GM12878 (cell line): ENCODE measurements at regions not wholly inside any gene's neighbourhood (a gene's known extent, or its start where the extent isn't known, plus 50 kb on each side); places are given as distances from the start of the nearest gene placed in this dataset.

Source experiments
- ATAC-seq: fragments of 200-7000 bp; cut with Tn5 transposase; 3 replicates; pipeline ENCODE4 v1.9.1; 2020; ENCODE audit warnings: mild to moderate bottlenecking, moderate library complexity
- BruUV-seq: library from RNA; stranded (reverse); fragments of 400-500 nt; replicated peaks from 2 replicates; lab custom pipeline; 2021; lab: Mats Ljungman, UMichigan
- CTCF ChIA-PET: fragments of 300-600 bp; sonication (Branson Sonifier 250); formaldehyde crosslinking; extraction: SDS; loops from one replicate; lab custom pipeline; 2021; ENCODE audit warnings: inconsistent platforms; lab: Yijun Ruan, JAX
- POLR2A ChIA-PET: fragments of 350-600 bp; formaldehyde crosslinking; extraction: SDS; loops from one replicate; lab custom pipeline; 2021; ENCODE audit warnings: inconsistent platforms; lab: Charles Lee
- RAD21 ChIA-PET: fragments of 300-600 bp; sonication (Branson Sonifier 250); formaldehyde crosslinking; loops from one replicate; lab custom pipeline; 2023; ENCODE audit warnings: antibody characterized with exemption; ENCODE audit not compliant: unreplicated experiment; lab: Charles Lee
- SMC1A ChIA-PET: fragments of 300-600 bp; sonication (Branson Sonifier 250); formaldehyde crosslinking; loops from one replicate; lab custom pipeline; 2023; ENCODE audit not compliant: unreplicated experiment, uncharacterized antibody; lab: Charles Lee
- DNase-seq: peaks from one replicate; pipeline ENCODE4 v3.0.0-alpha.2; 2011; ENCODE audit warnings: low read depth, low spot score
- FAIRE-seq: peaks from 3 replicates; lab custom pipeline; 2011; peaks lifted over from hg19 to GRCh38; lab: Jason Lieb, UNC
- H2AFZ ChIP-seq: 2 replicates; pipeline ENCODE4 v1.6.0; 2011; ENCODE audit warnings: low read depth, low read length, control low read depth; ENCODE audit not compliant: control insufficient read depth
- H3K27ac ChIP-seq: 2 replicates; pipeline ENCODE4 v1.5.1; 2011; ENCODE audit warnings: control low read depth; ENCODE audit not compliant: control insufficient read depth, insufficient read depth
- H3K27me3 ChIP-seq, 2 experiments: replicated peaks in 1 of 2; 2 replicates each; pipeline versions ENCODE4 v1.6.0 to v1.6.1; 2011; ENCODE audit warnings: low read length in 1 of 2; ENCODE audit not compliant: control insufficient read depth in 2 of 2, insufficient read depth in 2 of 2
- H3K36me3 ChIP-seq, 2 experiments: 2 replicates each; pipeline ENCODE4 v1.5.1; 2011; ENCODE audit warnings: low read length in 1 of 2; ENCODE audit not compliant: control insufficient read depth in 2 of 2, insufficient read depth in 2 of 2
- H3K4me1 ChIP-seq: 2 replicates; pipeline ENCODE4 v1.6.1; 2011; ENCODE audit warnings: mild to moderate bottlenecking, low read length, moderate library complexity, mixed read lengths; ENCODE audit not compliant: control insufficient read depth, insufficient read depth
- H3K4me2 ChIP-seq: 2 replicates; pipeline ENCODE4 v1.6.0; 2011; ENCODE audit warnings: control low read depth; ENCODE audit not compliant: control insufficient read depth, insufficient read depth
- H3K4me3 ChIP-seq: fragments of 200-600 bp; sonication (generic); 2 replicates; pipeline ENCODE4 v1.5.1; 2016
- H3K79me2 ChIP-seq: 2 replicates; pipeline ENCODE4 v1.6.0; 2011; ENCODE audit warnings: low read length; ENCODE audit not compliant: control insufficient read depth, insufficient read depth
- H3K9ac ChIP-seq: 2 replicates; pipeline ENCODE4 v1.8.0; 2011; ENCODE audit warnings: low read length, control low read depth, mixed read lengths; ENCODE audit not compliant: control insufficient read depth, insufficient read depth
- H3K9me3 ChIP-seq: replicated peaks from 3 replicates; pipeline ENCODE4 v1.5.1; 2011; ENCODE audit warnings: mild to moderate bottlenecking, low read length; ENCODE audit not compliant: control insufficient read depth, insufficient read depth
- H4K20me1 ChIP-seq: 2 replicates; pipeline ENCODE4 v1.6.0; 2011; ENCODE audit not compliant: control insufficient read depth, insufficient read depth
- BACH1 ChIP-seq: fragments of 450-650 bp; IDR thresholded peaks from 2 replicates; pipeline ENCODE4 v1.6.1; 2017; ENCODE audit warnings: mild to moderate bottlenecking, borderline replicate concordance
- CHD4 ChIP-seq: fragments of 200-600 bp; sonication (generic); IDR thresholded peaks from 2 replicates; pipeline ENCODE4 v1.6.1; 2016; ENCODE audit warnings: mild to moderate bottlenecking
- EGR1 ChIP-seq, 2 experiments: IDR thresholded peaks; 1 replicate in 1 of 2; 2 replicates in 1 of 2; pipeline ENCODE4 v1.6.1; 2011 to 2012; ENCODE audit warnings: low read depth in 2 of 2, low read length in 2 of 2, borderline replicate concordance in 1 of 2, mild to moderate bottlenecking in 1 of 2, moderate library complexity in 1 of 2
- JUND ChIP-seq: IDR thresholded peaks from 2 replicates; pipeline ENCODE4 v1.6.1; 2012; ENCODE audit warnings: low read depth, mild to moderate bottlenecking, low read length, improper control_type of control experiment, moderate library complexity
- KAT2A ChIP-seq: conservative IDR thresholded peaks from 2 replicates; pipeline ENCODE4 v1.6.1; 2011; ENCODE audit warnings: low read depth, low read length; ENCODE audit not compliant: control insufficient read depth
- LARP7 ChIP-seq: fragments of 450-650 bp; IDR thresholded peaks from 2 replicates; pipeline ENCODE4 v1.6.1; 2017; ENCODE audit warnings: mild to moderate bottlenecking
- NFYB ChIP-seq: IDR thresholded peaks from 2 replicates; pipeline ENCODE4 v1.6.1; 2011; ENCODE audit warnings: low read depth, mild to moderate bottlenecking, low read length, improper control_type of control experiment, moderate library complexity; ENCODE audit not compliant: insufficient read depth
- RBBP5 ChIP-seq: fragments of 200-600 bp; sonication (generic); conservative IDR thresholded peaks from 2 replicates; pipeline ENCODE4 v1.6.1; 2016
- ZNF592 ChIP-seq: fragments of 450-650 bp; IDR thresholded peaks from 2 replicates; pipeline ENCODE4 v1.6.1; 2017; ENCODE audit warnings: mild to moderate bottlenecking, moderate library complexity
- WGBS: methylation state at CpG from one replicate; pipeline ENCODE4 v1.1.6; 2016; ENCODE audit warnings: low lambda C conversion rate; ENCODE audit not compliant: insufficient replicate concordance, insufficient coverage; ENCODE audit errors: missing lambda C conversion rate; 5-methylcytosine and 5-hydroxymethylcytosine counted together
- in situ Hi-C: fragments of 300-500 bp; cut with MboI; formaldehyde crosslinking; loops from 9 replicates; pipeline ENCODE4 v1.14.3; 2018; ENCODE audit warnings: mixed read lengths
- intact Hi-C: fragments of 100-400 bp; cut with micrococcal nuclease; formaldehyde crosslinking; loops from one replicate; pipeline ENCODE4 v1.14.2; 2022; ENCODE audit not compliant: unreplicated experiment
- TF ChIP-seq, protein P1 (sequence below): fragments of 150-350 bp; IDR thresholded peaks from 2 replicates; pipeline ENCODE4 v1.6.1; 2014; ENCODE audit warnings: mild to moderate bottlenecking, low read depth, low read length

DNA sequence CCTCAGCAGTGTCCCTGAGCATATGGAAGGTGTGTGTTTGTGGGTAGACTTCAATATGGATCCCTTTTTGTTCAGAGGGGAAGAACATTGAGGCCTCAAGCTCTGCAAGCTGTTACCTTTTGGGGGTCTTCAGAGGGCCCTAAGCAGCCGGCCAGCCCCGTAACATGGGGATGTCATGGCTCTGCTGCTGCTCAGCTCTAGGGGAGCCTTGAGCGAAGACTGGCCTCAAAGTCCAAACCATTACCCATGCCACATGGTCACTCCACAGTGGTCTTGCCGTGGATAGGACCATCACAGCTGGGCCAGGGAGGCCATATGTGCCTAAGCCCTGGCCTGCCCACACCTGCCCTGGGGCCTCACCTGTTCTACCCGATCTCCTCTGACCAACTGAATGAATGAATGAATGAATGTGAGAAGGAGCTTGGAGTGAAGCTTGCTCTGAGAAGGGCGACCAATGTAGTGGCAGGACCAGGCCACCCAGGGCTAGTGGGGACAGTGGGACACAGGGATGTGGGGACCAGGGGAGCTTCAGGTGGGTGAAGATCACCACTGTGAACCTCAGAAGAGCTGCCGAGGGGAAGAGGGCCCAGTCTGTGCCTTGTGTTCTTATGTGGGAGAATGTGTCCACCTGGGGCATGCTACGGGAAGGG is 754.6 kb downstream of the BRD1 start:
- H3K36me3 ChIP-seq = no peaks in the 10 kb centered on the region
- H2AFZ ChIP-seq = no peak overlapping the region
- H3K4me3 ChIP-seq = no peak overlapping the region
- H3K27ac ChIP-seq = no peak overlapping the region
- in situ Hi-C loops = loop anchor here (25.0 kb wide), 1 partner anchor 89 kb away; no protein-coding TSS in a partner anchor
- H3K4me2 ChIP-seq = no peak overlapping the region
- SMC1A ChIA-PET = no interaction called here
- DNase-seq (no peak), ATAC-seq (no peak), FAIRE-seq (no peak)
- WGBS = 42% methylated on average over 8 of the region's 8 CpGs
- BruUV-seq = no TSS peak
- H3K79me2 ChIP-seq = no peaks in the 10 kb centered on the region
- TF ChIP-seq RBBP5 (no peak), EGR1 (IDR thresholded peaks at IDR 0.05; ENCODE audit: borderline replicate concordance in 1 of 2, low read depth in 2 of 2, low read length in 2 of 2) (no peak), JUND (no peak), NFYB (no peak)
- no peaks in the 10 kb centered on the region; the same call in 2 of the 3 replicates for H3K9me3 ChIP-seq
- CTCF ChIA-PET = no interaction called here
- H3K4me1 ChIP-seq = no peaks in the 10 kb centered on the region
- RAD21 ChIA-PET = no interaction called here
- H4K20me1 ChIP-seq = no peaks in the 10 kb centered on the region
- intact Hi-C loops = no loop called here
- no peaks in the 10 kb centered on the region for H3K27me3 ChIP-seq
- H3K9ac ChIP-seq = no peak overlapping the region
- POLR2A ChIA-PET = no interaction called here

DNA sequence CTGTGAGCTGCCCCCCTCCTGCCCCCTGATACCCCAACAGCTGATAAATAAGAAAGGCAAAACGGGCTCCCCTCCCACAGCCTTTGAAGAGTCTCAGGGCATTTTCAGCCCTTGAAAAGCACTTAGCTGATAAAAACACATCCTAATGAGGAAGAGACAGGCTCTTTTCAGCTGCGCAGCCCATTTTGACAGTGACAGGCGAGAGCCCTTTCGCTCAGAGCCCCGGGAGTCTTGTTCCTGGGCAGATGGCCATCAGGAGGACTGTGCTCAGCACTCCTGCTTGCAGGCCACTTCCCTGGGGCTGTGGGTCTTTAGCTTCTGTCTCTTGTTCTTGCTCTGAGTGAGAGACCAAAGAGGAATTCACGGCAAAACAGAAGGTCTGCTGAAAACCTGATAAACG is 757.2 kb downstream of the BRD1 start:
- RAD21 ChIA-PET = no interaction called here
- ATAC-seq = no peak
- no peak for FAIRE-seq
- DNase-seq = no peak
- H3K4me2 ChIP-seq = no peak overlapping the region
- H3K79me2 ChIP-seq = no peaks in the 10 kb centered on the region
- no peak for TF ChIP-seq CHD4
- TF ChIP-seq BACH1 = no peak
- no peak for TF ChIP-seq KAT2A
- no peak for TF ChIP-seq ZNF592
- TF ChIP-seq LARP7 = no peak
- TF ChIP-seq, protein P1, sequence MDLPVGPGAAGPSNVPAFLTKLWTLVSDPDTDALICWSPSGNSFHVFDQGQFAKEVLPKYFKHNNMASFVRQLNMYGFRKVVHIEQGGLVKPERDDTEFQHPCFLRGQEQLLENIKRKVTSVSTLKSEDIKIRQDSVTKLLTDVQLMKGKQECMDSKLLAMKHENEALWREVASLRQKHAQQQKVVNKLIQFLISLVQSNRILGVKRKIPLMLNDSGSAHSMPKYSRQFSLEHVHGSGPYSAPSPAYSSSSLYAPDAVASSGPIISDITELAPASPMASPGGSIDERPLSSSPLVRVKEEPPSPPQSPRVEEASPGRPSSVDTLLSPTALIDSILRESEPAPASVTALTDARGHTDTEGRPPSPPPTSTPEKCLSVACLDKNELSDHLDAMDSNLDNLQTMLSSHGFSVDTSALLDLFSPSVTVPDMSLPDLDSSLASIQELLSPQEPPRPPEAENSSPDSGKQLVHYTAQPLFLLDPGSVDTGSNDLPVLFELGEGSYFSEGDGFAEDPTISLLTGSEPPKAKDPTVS = no peak
- no peaks in the 10 kb centered on the region for H3K27me3 ChIP-seq
- 22% methylated on average over 7 of the region's 7 CpGs for WGBS
- H3K27ac ChIP-seq = no peak overlapping the region
- no peak overlapping the region for H2AFZ ChIP-seq
- intact Hi-C loops (no loop called here), in situ Hi-C loops (loop anchor here (25.0 kb wide), 1 partner anchor 92 kb away; no protein-coding TSS in a partner anchor)
- no peaks in the 10 kb centered on the region; the same call in 2 of the 3 replicates for H3K9me3 ChIP-seq
- CTCF ChIA-PET = no interaction called here
- no peaks in the 10 kb centered on the region for H3K36me3 ChIP-seq
- H3K4me1 ChIP-seq = no peaks in the 10 kb centered on the region
- H3K9ac ChIP-seq = no peak overlapping the region
- SMC1A ChIA-PET = no interaction called here
- no peaks in the 10 kb centered on the region for H4K20me1 ChIP-seq
- no peak overlapping the region for H3K4me3 ChIP-seq
- no TSS peak for BruUV-seq
- POLR2A ChIA-PET = no interaction called here
